K562 (cell line): ENCODE measurements at regions not wholly inside any gene's neighbourhood (a gene's known extent, or its start where the extent isn't known, plus 50 kb on each side); places are given as distances from the start of the nearest gene placed in this dataset.

Experiments used
- ATAC-seq: fragments of 200-7000 bp; cut with Tn5 transposase; 3 replicates; pipeline ENCODE4 v1.9.1; 2020; ENCODE audit warnings: moderate library complexity
- BruUV-seq: library from RNA; stranded (reverse); fragments of 400-500 nt; replicated peaks from 2 replicates; lab custom pipeline; 2021; lab: Mats Ljungman, UMichigan
- CTCF ChIA-PET: fragments of 300-600 bp; formaldehyde crosslinking; extraction: SDS; loops from one replicate; lab custom pipeline; 2021; ENCODE audit warnings: low intra/inter-chr PET ratio; lab: Yijun Ruan, JAX
- POLR2A ChIA-PET: fragments of 300-600, 350-650 bp; sonication (Branson Sonifier 250); formaldehyde crosslinking; extraction: SDS; loops from one replicate; lab custom pipeline; 2021; ENCODE audit warnings: antibody characterized with exemption, inconsistent platforms; lab: Yijun Ruan, JAX
- DNase-seq, 4 experiments: peaks; one replicate each; pipeline versions ENCODE4 v3.0.0 to v3.0.0-alpha.2; 2011 to 2018; ENCODE audit warnings: low spot score in 3 of 4, mixed read lengths in 3 of 4; ENCODE audit errors: extremely low read depth in 1 of 4
- FAIRE-seq: peaks from 2 replicates; lab custom pipeline; 2011; peaks lifted over from hg19 to GRCh38; lab: Jason Lieb, UNC
- H2AFZ ChIP-seq: 2 replicates; pipeline ENCODE4 v1.6.0; 2011; ENCODE audit warnings: low read depth, low read length, control low read depth, inconsistent platforms
- H3K27ac ChIP-seq: fragments of 200-600 bp; 3 replicates; pipeline ENCODE4 v1.8.0; 2011; ENCODE audit warnings: low read depth, mild to moderate bottlenecking, control low read depth, inconsistent platforms, low read length, moderate library complexity, mixed read lengths; ENCODE audit errors: extremely low read depth
- H3K27me3 ChIP-seq, 2 experiments: fragments of 300-600 bp in 1 of 2; 2 replicates in 1 of 2; 3 replicates in 1 of 2; pipeline versions ENCODE4 v1.6.0 to v1.8.0; 2011; ENCODE audit warnings: inconsistent platforms in 2 of 2, low read length in 2 of 2, mild to moderate bottlenecking in 1 of 2, mixed read lengths in 1 of 2, moderate library complexity in 1 of 2; ENCODE audit not compliant: control insufficient read depth in 2 of 2, insufficient read depth in 2 of 2
- H3K36me3 ChIP-seq: fragments of 300-600 bp; 3 replicates; pipeline ENCODE4 v1.8.0; 2011; ENCODE audit warnings: mild to moderate bottlenecking, low read length, inconsistent platforms; ENCODE audit not compliant: control insufficient read depth, insufficient read depth
- H3K4me1 ChIP-seq, 2 experiments: fragments of 200-600 bp in 1 of 2; replicated peaks in 1 of 2; 2 replicates in 1 of 2; 3 replicates in 1 of 2; pipeline versions ENCODE4 v1.5.1 to v1.8.0; 2011; ENCODE audit warnings: inconsistent platforms in 2 of 2, low read length in 2 of 2, mild to moderate bottlenecking in 1 of 2, mixed read lengths in 1 of 2, moderate library complexity in 1 of 2; ENCODE audit not compliant: control insufficient read depth in 2 of 2, insufficient read depth in 2 of 2
- H3K4me2 ChIP-seq: 2 replicates; pipeline ENCODE4 v1.6.1; 2011; ENCODE audit warnings: low read length, control low read depth, inconsistent platforms, mixed read lengths; ENCODE audit not compliant: insufficient read depth
- H3K4me3 ChIP-seq: fragments of 200-600 bp; sonication (generic), shearing (Covaris generic); 2 replicates; pipeline ENCODE4 v1.5.1; 2016; ENCODE audit warnings: control low read depth, inconsistent platforms
- H3K79me2 ChIP-seq: fragments of 200-600 bp; 3 replicates; pipeline ENCODE4 v1.8.0; 2011; ENCODE audit warnings: low read length, inconsistent platforms; ENCODE audit not compliant: control insufficient read depth, insufficient read depth
- H3K9ac ChIP-seq, 2 experiments: 2 replicates each; pipeline versions ENCODE4 v1.6.0 to v1.6.1; 2011; ENCODE audit warnings: low read depth in 2 of 2, low read length in 2 of 2, control low read depth in 1 of 2, inconsistent platforms in 1 of 2, mild to moderate bottlenecking in 1 of 2, mixed read lengths in 1 of 2; ENCODE audit not compliant: insufficient read depth in 1 of 2
- H3K9me1 ChIP-seq: one replicate; pipeline ENCODE4 v1.6.0; 2011; ENCODE audit warnings: inconsistent platforms, mild to moderate bottlenecking, low read length, moderate library complexity; ENCODE audit not compliant: control insufficient read depth, insufficient read depth
- H3K9me3 ChIP-seq: replicated peaks from 2 replicates; pipeline ENCODE4 v1.5.1; 2011; ENCODE audit warnings: low read depth, low read length, inconsistent platforms; ENCODE audit not compliant: control insufficient read depth, insufficient read depth
- H4K20me1 ChIP-seq: replicated peaks from 2 replicates; pipeline ENCODE4 v1.6.1; 2011; ENCODE audit warnings: low read length, inconsistent platforms, mixed read lengths; ENCODE audit not compliant: control insufficient read depth, insufficient read depth
- CC2D1A ChIP-seq: fragments of 450-650 bp; IDR thresholded peaks from 2 replicates; pipeline ENCODE4 v1.6.1; 2017; ENCODE audit warnings: mild to moderate bottlenecking
- CXXC5 ChIP-seq: fragments of 250-450 bp; sonication (Bioruptor Pico); IDR thresholded peaks from 2 replicates; pipeline ENCODE4 v1.8.0; 2022; ENCODE audit warnings: inconsistent platforms, mild to moderate bottlenecking, moderate library complexity
- E2F4 ChIP-seq: sonication (generic); formaldehyde crosslinking; IDR thresholded peaks from 2 replicates; pipeline ENCODE4 v1.8.0; 2022; ENCODE audit warnings: mild to moderate bottlenecking, low read depth, missing genetic modification reagents
- IRF2 ChIP-seq: sonication (generic); formaldehyde crosslinking; IDR thresholded peaks from 2 replicates; pipeline ENCODE4 v1.8.1; 2022; ENCODE audit warnings: mild to moderate bottlenecking, missing genetic modification reagents
- IRF9 ChIP-seq: fragments of 450-650 bp; IDR thresholded peaks from 2 replicates; pipeline ENCODE4 v1.6.1; 2016; ENCODE audit warnings: missing biosample characterization, missing genetic modification characterization
- LARP7 ChIP-seq: fragments of 450-650 bp; IDR thresholded peaks from 2 replicates; pipeline ENCODE4 v1.6.1; 2016
- PKNOX1 ChIP-seq: fragments of 450-650 bp; IDR thresholded peaks from 2 replicates; pipeline ENCODE4 v1.6.1; 2016
- PTBP1 ChIP-seq: fragments of 200-400 bp; formaldehyde crosslinking; IDR thresholded peaks from 2 replicates; pipeline ENCODE4 v1.6.1; 2017; ENCODE audit warnings: low read depth, low read length
- RAD51 ChIP-seq: fragments of 450-650 bp; IDR thresholded peaks from 2 replicates; pipeline ENCODE4 v1.7.1; 2016; ENCODE audit warnings: low read depth, mild to moderate bottlenecking, borderline replicate concordance
- RB1 ChIP-seq: fragments of 450-650 bp; IDR thresholded peaks from 2 replicates; pipeline ENCODE4 v1.6.1; 2017; ENCODE audit warnings: low read depth, mild to moderate bottlenecking
- SAP30 ChIP-seq: fragments of 200-600 bp; sonication (generic); IDR thresholded peaks from 2 replicates; pipeline ENCODE4 v1.6.1; 2012; ENCODE audit warnings: borderline replicate concordance, low read depth, mild to moderate bottlenecking, moderate library complexity, low read length, control low read depth, inconsistent platforms; ENCODE audit not compliant: insufficient read depth, poor library complexity, severe bottlenecking
- SNAPC5 ChIP-seq: fragments of 250-450 bp; sonication (Bioruptor Pico); IDR thresholded peaks from 2 replicates; pipeline ENCODE4 v1.8.0; 2021; ENCODE audit warnings: moderate library complexity, mild to moderate bottlenecking, inconsistent platforms
- TAF9B ChIP-seq: fragments of 450-650 bp; IDR thresholded peaks from 2 replicates; pipeline ENCODE4 v1.6.1; 2018; ENCODE audit warnings: mild to moderate bottlenecking; ENCODE audit not compliant: partially characterized antibody
- ZBED1 ChIP-seq: IDR thresholded peaks from 2 replicates; pipeline ENCODE4 v1.6.1; 2014
- ZNF217 ChIP-seq: sonication (generic); formaldehyde crosslinking; IDR thresholded peaks from 2 replicates; pipeline ENCODE4 v1.8.0; 2022; ENCODE audit warnings: mild to moderate bottlenecking, missing genetic modification reagents
- ZNF444 ChIP-seq: fragments of 250-450 bp; sonication (Bioruptor Pico); IDR thresholded peaks from 2 replicates; pipeline ENCODE4 v1.4.0; 2020; ENCODE audit warnings: mild to moderate bottlenecking, moderate library complexity
- ZNF75A ChIP-seq: fragments of 450-650 bp; formaldehyde crosslinking; IDR thresholded peaks from 2 replicates; pipeline ENCODE4 v1.4.0; 2020; ENCODE audit warnings: mild to moderate bottlenecking
- WGBS: fragments of 100-300 bp; shearing (Covaris generic); methylation state at CpG from one replicate; pipeline ENCODE4 v1.1.6; 2016; ENCODE audit warnings: low coverage, mixed read lengths; ENCODE audit not compliant: insufficient coverage; ENCODE audit errors: missing lambda C conversion rate; 5-methylcytosine and 5-hydroxymethylcytosine counted together
- in situ Hi-C: fragments of 300-500 bp; cut with MboI; formaldehyde crosslinking; loops from 4 replicates; pipeline ENCODE4 v1.15.0; 2018; ENCODE audit warnings: inconsistent platforms, mixed read lengths
- intact Hi-C: fragments of 100-400 bp; cut with micrococcal nuclease; formaldehyde crosslinking; loops from 2 replicates; pipeline ENCODE4 v1.14.2; 2022

GRCh38 chr4:53705151-53705764, 114.0 kb upstream of the LNX1 start:
- no peak overlapping the region for H2AFZ ChIP-seq
- no peak for TF ChIP-seq ZNF217
- TF ChIP-seq SAP30: no peak
- TF ChIP-seq SNAPC5: no peak
- no peak for TF ChIP-seq RB1
- TF ChIP-seq E2F4 (CRISPR knock-in tag): no peak
- no peak for TF ChIP-seq ZBED1
- TF ChIP-seq CXXC5 (CRISPR knock-in tag): no peak
- no peak for TF ChIP-seq IRF2
- no peak for TF ChIP-seq TAF9B
- TF ChIP-seq CC2D1A: no peak
- no peak for TF ChIP-seq IRF9 (tag)
- TF ChIP-seq ZNF75A (CRISPR knock-in tag): no peak
- no peak for TF ChIP-seq RAD51
- TF ChIP-seq LARP7: no peak
- TF ChIP-seq PTBP1: no peak
- TF ChIP-seq PKNOX1: no peak
- no peak for TF ChIP-seq ZNF444

More at GRCh38 chr4:53705151-53705764, 114.0 kb upstream of the LNX1 start:
- H3K27me3 ChIP-seq: peaks cover 0 to 12% of the 10 kb centered on the region in 2 experiments; a peak in 2 of 5 replicates
- H3K9me3 ChIP-seq: no peaks in the 10 kb centered on the region
- intact Hi-C loops: loop anchor here (5.0 kb wide), 1 partner anchor 527 kb away; no protein-coding TSS in a partner anchor
- BruUV-seq: no TSS peak
- DNase-seq: no peak
- H3K4me3 ChIP-seq: no peak overlapping the region
- in situ Hi-C loops: loop anchor here (5.0 kb wide), 1 partner anchor 522 kb away; the partner anchor contains the start of gene PDGFRA
- H3K36me3 ChIP-seq: no peaks in the 10 kb centered on the region
- no peak overlapping the region for H3K9ac ChIP-seq
- no peaks in the 10 kb centered on the region; a peak in 1 of 5 replicates for H3K4me1 ChIP-seq
- H3K4me2 ChIP-seq: no peak overlapping the region
- POLR2A ChIA-PET: interaction anchor here (0.6 to 0.7 kb wide), 2 partner anchors 10 to 12 kb away, joined by 3 read pairs; no protein-coding TSS in a partner anchor
- no peaks in the 10 kb centered on the region for H3K9me1 ChIP-seq
- H4K20me1 ChIP-seq: no peaks in the 10 kb centered on the region
- CTCF ChIA-PET: no interaction called here
- no peak for FAIRE-seq
- no peak overlapping the region for H3K27ac ChIP-seq
- no peaks in the 10 kb centered on the region for H3K79me2 ChIP-seq
- ATAC-seq: no peak
- WGBS: 0% methylated on average over 3 of the region's 3 CpGs
